Activated CD8-positive, alpha-beta T cell treated with anti-CD3 and anti-CD28 coated beads for 36 hours (primary cell): ENCODE measurements at regions not wholly inside any gene's neighbourhood (a gene's known extent, or its start where the extent isn't known, plus 50 kb on each side); places are given as distances from the start of the nearest gene placed in this dataset.

Experiments used
- ATAC-seq: fragments of 200-7000 bp; cut with Tn5 transposase; one replicate; pipeline ENCODE4 v1.10.0; 2021; ENCODE audit warnings: mild to moderate bottlenecking, moderate library complexity
- CTCF ChIA-PET: fragments of 350-600 bp; sonication (Branson Sonifier 250); formaldehyde crosslinking; loops from one replicate; lab custom pipeline; 2021; ENCODE audit warnings: antibody characterized with exemption; lab: Charles Lee
- POLR2A ChIA-PET: fragments of 350-600 bp; sonication (Branson Sonifier 250); formaldehyde crosslinking; loops from one replicate; lab custom pipeline; 2021; ENCODE audit warnings: antibody characterized with exemption; lab: Charles Lee
- DNase-seq: peaks from one replicate; pipeline ENCODE4 v3.0.0-alpha.2; 2020
- H3K27ac Mint-ChIP-seq: one replicate; pipeline ENCODE4 v1.8.0; 2021; ENCODE audit warnings: mild to moderate bottlenecking, mixed read lengths
- H3K27me3 Mint-ChIP-seq: one replicate; pipeline ENCODE4 v1.8.0; 2021; ENCODE audit warnings: mixed read lengths
- H3K36me3 Mint-ChIP-seq: one replicate; pipeline ENCODE4 v1.8.0; 2021; ENCODE audit warnings: low read depth, mixed read lengths
- H3K4me1 Mint-ChIP-seq: one replicate; pipeline ENCODE4 v1.8.0; 2021; ENCODE audit warnings: low read depth, mixed read lengths
- H3K4me3 Mint-ChIP-seq: one replicate; pipeline ENCODE4 v1.8.0; 2021; ENCODE audit warnings: mild to moderate bottlenecking, moderate library complexity, mixed read lengths
- H3K9me3 Mint-ChIP-seq: one replicate; pipeline ENCODE4 v1.8.0; 2021; ENCODE audit warnings: mixed read lengths
- CTCF ChIP-seq: fragments of 200-600 bp; IDR thresholded peaks from one replicate; pipeline ENCODE4 v1.8.0; 2022; ENCODE audit warnings: antibody characterized with exemption, mild to moderate bottlenecking
- intact Hi-C: fragments of 100-400 bp; cut with micrococcal nuclease; formaldehyde crosslinking; loops from one replicate; pipeline ENCODE4 v1.10.0; 2022

GRCh38 chr13:85742355-85742754, 56.9 kb downstream of the SLITRK6 start:
- ChIA-PET CTCF (no interaction called here), POLR2A (no interaction called here)
- intact Hi-C loops: no loop called here
- Mint-ChIP-seq H3K27me3 (no peaks in the 10 kb centered on the region), H3K27ac (no peak overlapping the region), H3K4me3 (no peak overlapping the region), H3K4me1 (no peaks in the 10 kb centered on the region), H3K36me3 (no peaks in the 10 kb centered on the region), H3K9me3 (no peaks in the 10 kb centered on the region)
- ATAC-seq (no peak), DNase-seq (no peak)
- no peak for TF ChIP-seq CTCF

DNA sequence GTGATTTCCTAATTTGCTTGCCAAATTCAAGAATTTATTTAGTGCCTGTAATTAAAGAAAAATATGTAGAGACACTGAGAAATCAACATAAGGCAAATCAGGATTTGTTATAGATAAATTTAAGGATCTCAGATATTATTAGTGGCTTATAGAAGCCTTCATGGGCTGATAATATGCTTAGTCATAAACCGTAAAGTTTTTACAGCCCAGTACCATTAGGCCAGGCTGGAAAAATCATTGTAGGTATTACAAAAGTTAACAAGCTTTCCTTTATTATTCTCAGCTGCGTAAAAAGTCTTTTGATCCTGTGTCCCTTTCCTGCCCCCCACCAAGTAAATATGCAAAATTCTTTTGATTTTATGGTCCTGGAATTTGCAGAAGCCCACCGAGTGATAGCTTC, 58.2 kb downstream of the SLITRK6 start:
- intact Hi-C loops: no loop called here
- no peak for DNase-seq
- ATAC-seq: no peak
- CTCF ChIA-PET: no interaction called here
- POLR2A ChIA-PET: no interaction called here
- H3K36me3 Mint-ChIP-seq: no peaks in the 10 kb centered on the region
- H3K4me1 Mint-ChIP-seq: no peaks in the 10 kb centered on the region
- H3K9me3 Mint-ChIP-seq: no peaks in the 10 kb centered on the region
- no peaks in the 10 kb centered on the region for H3K27me3 Mint-ChIP-seq
- H3K4me3 Mint-ChIP-seq: no peak overlapping the region
- H3K27ac Mint-ChIP-seq: no peak overlapping the region
- no peak for TF ChIP-seq CTCF

DNA sequence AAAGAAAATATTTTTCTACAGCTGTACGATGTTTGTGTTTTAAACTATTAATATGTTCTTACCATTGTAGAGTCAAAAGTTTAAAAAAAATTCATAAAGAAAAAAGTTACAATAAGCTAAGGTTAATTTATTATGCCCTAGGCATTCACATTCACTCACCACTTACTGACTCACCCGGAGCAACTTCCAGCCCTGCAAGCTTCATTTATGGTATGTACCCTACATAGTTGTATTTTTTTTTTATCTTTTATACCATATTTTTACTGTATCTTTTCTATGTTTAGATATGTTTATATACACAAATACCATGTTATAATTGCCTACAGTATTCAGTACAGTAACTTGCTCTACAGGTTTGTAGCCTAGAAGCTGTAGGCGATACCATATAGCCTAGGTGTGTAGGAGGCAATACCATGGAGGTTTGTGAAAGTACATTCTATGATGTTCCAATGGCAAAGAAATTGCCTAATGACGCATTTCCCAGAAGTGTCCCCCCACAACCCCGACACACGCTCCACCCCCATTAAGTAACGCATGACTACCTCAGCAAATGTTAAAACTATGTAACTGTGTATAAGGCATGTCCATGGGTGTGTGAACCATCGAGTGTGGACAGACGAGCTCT, 60.4 kb downstream of the SLITRK6 start:
- CTCF ChIA-PET: no interaction called here
- Mint-ChIP-seq H3K27me3 (no peaks in the 10 kb centered on the region), H3K9me3 (no peaks in the 10 kb centered on the region), H3K4me3 (no peak overlapping the region), H3K27ac (no peak overlapping the region), H3K36me3 (no peaks in the 10 kb centered on the region), H3K4me1 (no peaks in the 10 kb centered on the region)
- intact Hi-C loops: no loop called here
- no peak for TF ChIP-seq CTCF
- POLR2A ChIA-PET: no interaction called here
- DNase-seq (no peak), ATAC-seq (no peak)

- POLR2A ChIA-PET: no interaction called here
Measured at GRCh38 chr13:85737952-85738351, 61.3 kb downstream of the SLITRK6 start.

DNA sequence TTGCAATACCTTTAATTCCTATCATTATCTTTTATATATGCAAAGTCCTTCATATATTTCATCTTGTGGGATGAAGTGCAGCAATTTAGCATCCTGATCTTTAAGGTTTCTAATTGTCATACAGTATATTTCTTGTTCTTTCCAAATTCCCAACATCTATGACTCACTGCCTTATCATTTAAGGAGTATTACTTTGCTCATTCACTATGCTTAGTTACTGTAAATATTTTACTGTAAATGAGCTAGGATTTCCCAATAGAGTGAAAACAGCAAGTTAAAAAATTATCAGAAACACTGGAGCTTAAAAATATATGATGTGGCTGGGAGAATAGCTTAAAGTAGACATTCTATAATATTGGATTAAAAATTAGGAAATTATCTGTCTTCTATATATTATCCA, 69.9 kb downstream of the SLITRK6 start:
- Mint-ChIP-seq H3K9me3 (no peaks in the 10 kb centered on the region), H3K27me3 (no peaks in the 10 kb centered on the region), H3K4me3 (no peak overlapping the region), H3K36me3 (no peaks in the 10 kb centered on the region), H3K4me1 (no peaks in the 10 kb centered on the region), H3K27ac (no peak overlapping the region)
- TF ChIP-seq CTCF: no peak
- CTCF ChIA-PET: no interaction called here
- DNase-seq: no peak
- intact Hi-C loops: no loop called here
- POLR2A ChIA-PET: no interaction called here
- ATAC-seq: no peak

More at GRCh38 chr13:85737952-85738351, 61.3 kb downstream of the SLITRK6 start:
- CTCF ChIA-PET: no interaction called here
- intact Hi-C loops: no loop called here
- Mint-ChIP-seq H3K36me3 (no peaks in the 10 kb centered on the region), H3K27me3 (no peaks in the 10 kb centered on the region), H3K4me3 (no peak overlapping the region), H3K9me3 (no peaks in the 10 kb centered on the region), H3K4me1 (no peaks in the 10 kb centered on the region), H3K27ac (no peak overlapping the region)
- TF ChIP-seq CTCF: no peak
- ATAC-seq (no peak), DNase-seq (no peak)
